Psoas muscle (tissue), 7 donors: ENCODE measurements at regions not wholly inside any gene's neighbourhood (a gene's known extent, or its start where the extent isn't known, plus 50 kb on each side); places are given as distances from the start of the nearest gene placed in this dataset.

Experiments used
- ATAC-seq, 4 donors: fragments of 200-7000 bp; cut with Tn5 transposase; one replicate each; pipeline ENCODE4 v1.9.1; 2020; ENCODE audit warnings: moderate library complexity in 3 of 4, mild to moderate bottlenecking in 2 of 4
- DNase-seq, 2 donors: peaks; one replicate each; pipeline ENCODE4 v3.0.0-alpha.2; 2020
- H3K27ac ChIP-seq: fragments of 200-600 bp; one replicate; pipeline ENCODE4 v1.8.0; 2022
- H3K27me3 ChIP-seq, 3 donors: fragments of 200-600 bp in 1 of 3; one replicate each; pipeline versions ENCODE4 v1.6.1 to v1.8.0; 2013 to 2022; ENCODE audit warnings: low read length in 2 of 3, mild to moderate bottlenecking in 2 of 3, moderate library complexity in 1 of 3; ENCODE audit not compliant: insufficient read depth in 3 of 3
- H3K36me3 ChIP-seq, 2 donors: fragments of 200-600 bp in 1 of 2; one replicate each; pipeline versions ENCODE4 v1.6.1 to v1.8.0; 2013 to 2022; ENCODE audit warnings: low read depth in 1 of 2, mild to moderate bottlenecking in 1 of 2, moderate library complexity in 1 of 2; ENCODE audit not compliant: insufficient read depth in 1 of 2
- H3K4me1 ChIP-seq: fragments of 200-600 bp; one replicate; pipeline ENCODE4 v1.8.0; 2022
- H3K4me3 ChIP-seq: fragments of 200-600 bp; one replicate; pipeline ENCODE4 v1.8.0; 2022; ENCODE audit warnings: mild to moderate bottlenecking
- H3K9me3 ChIP-seq: fragments of 200-600 bp; one replicate; pipeline ENCODE4 v1.8.0; 2022
- WGBS, 3 donors: extraction: QIAGEN DNeasy Blood & Tissue Kit; methylation state at CpG; one replicate each; pipeline versions ENCODE4 v1.1.6 to v1.1.7; 2013; 5-methylcytosine and 5-hydroxymethylcytosine counted together
- intact Hi-C, 2 donors: fragments of 100-400 bp; cut with DNase I; formaldehyde crosslinking; loops; one replicate each; pipeline versions ENCODE4 v1.11.0 to v1.14.2; 2022
- TF ChIP-seq, protein P1 (sequence below): fragments of 200-600 bp; IDR thresholded peaks from one replicate; pipeline ENCODE4 v1.8.0; 2022; ENCODE audit warnings: antibody characterized with exemption
- donor health status: healthy with polysubstance abuse.
- donor health status: DM: no; HTN: no; CAD: no; lungs with moderate emphysema.
- donor health status: Bipolar disorder and iron deficiency.
- donor health status: healthy.
- donor health status: DM: yes; HTN: yes; CAD: no.
- donor health status: DM: no; HTN: no; CAD: no.
- donor health status: DM: yes; HTN: yes; CAD: no.

DNA sequence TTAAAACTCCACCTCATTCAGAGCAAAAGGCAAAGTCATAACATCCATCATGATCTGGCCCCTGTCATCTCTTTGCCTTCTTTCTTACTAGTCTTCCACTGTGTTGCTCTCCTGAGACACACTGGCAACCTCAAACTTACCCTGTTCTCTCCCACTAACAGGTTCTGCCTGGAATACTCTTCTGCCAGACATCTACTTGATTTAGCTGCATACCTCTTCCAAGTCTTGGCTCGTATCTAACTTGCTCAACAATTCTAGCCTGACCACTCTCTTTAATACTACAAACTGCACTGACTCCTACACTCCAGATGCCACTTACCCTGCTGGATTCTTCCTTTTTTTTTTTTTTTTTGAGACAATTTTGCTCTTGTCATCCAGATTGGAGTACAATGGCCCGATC lies 167.0 kb upstream of the MTPN start:
- no peaks in the 10 kb centered on the region for H3K9me3 ChIP-seq
- no peak for DNase-seq
- 78 to 84% (median 82%) methylated on average over 2 of the region's 2 CpGs for WGBS, 3 donors
- no peaks in the 10 kb centered on the region for H3K36me3 ChIP-seq
- ATAC-seq, result no peak
- H3K27me3 ChIP-seq, result no peaks in the 10 kb centered on the region
- H3K27ac ChIP-seq, result no peak overlapping the region
- H3K4me1 ChIP-seq, result no peaks in the 10 kb centered on the region
- intact Hi-C loops, result no loop called here
- TF ChIP-seq, protein P1, sequence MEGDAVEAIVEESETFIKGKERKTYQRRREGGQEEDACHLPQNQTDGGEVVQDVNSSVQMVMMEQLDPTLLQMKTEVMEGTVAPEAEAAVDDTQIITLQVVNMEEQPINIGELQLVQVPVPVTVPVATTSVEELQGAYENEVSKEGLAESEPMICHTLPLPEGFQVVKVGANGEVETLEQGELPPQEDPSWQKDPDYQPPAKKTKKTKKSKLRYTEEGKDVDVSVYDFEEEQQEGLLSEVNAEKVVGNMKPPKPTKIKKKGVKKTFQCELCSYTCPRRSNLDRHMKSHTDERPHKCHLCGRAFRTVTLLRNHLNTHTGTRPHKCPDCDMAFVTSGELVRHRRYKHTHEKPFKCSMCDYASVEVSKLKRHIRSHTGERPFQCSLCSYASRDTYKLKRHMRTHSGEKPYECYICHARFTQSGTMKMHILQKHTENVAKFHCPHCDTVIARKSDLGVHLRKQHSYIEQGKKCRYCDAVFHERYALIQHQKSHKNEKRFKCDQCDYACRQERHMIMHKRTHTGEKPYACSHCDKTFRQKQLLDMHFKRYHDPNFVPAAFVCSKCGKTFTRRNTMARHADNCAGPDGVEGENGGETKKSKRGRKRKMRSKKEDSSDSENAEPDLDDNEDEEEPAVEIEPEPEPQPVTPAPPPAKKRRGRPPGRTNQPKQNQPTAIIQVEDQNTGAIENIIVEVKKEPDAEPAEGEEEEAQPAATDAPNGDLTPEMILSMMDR, result no peak
- no peak overlapping the region for H3K4me3 ChIP-seq

DNA sequence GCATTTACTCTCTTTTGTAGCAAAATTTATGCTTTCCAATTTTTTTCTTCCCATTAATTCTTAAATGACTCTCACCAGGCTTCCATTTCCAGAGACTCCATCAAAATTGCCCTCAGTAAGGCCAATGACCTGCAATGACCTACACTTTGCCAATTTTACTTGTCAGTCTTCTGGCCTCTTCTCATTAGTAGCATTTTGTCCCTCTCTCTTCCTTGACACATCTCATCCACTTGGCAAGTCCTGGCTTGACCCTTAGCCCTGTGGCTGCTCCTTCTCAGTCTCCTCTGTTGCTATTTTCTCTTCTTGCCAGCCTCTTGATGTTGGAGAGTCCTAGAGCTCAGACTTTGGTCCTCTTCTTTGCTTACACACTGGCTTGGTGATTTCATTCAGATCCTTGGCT lies 166.1 kb upstream of the MTPN start:
- intact Hi-C loops, result no loop called here
- H3K27ac ChIP-seq, result no peak overlapping the region
- H3K4me1 ChIP-seq, result no peaks in the 10 kb centered on the region
- no peak for DNase-seq
- no peaks in the 10 kb centered on the region for H3K9me3 ChIP-seq
- H3K27me3 ChIP-seq, result no peaks in the 10 kb centered on the region
- H3K4me3 ChIP-seq, result no peak overlapping the region
- no peaks in the 10 kb centered on the region for H3K36me3 ChIP-seq
- ATAC-seq, result no peak
- TF ChIP-seq, protein P1, result no peak

DNA sequence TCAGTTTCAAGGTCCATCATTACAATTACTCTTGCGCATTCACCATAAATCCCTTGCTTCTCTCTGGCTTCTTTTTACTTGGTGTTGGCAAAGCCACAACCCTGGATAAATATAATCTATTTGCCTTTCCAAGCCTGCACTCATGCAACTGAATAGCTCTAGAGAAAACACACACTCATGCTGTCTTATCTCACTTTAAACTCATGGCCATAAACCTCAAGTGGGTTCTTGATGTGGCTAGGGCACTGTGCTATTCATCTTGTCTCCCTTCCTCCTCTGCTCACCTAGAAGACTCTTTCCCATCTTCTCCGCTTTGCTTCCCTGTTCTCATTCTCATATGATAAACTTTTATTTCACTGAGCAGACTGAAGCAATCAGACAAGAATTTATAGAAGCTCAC lies 165.4 kb upstream of the MTPN start:
- intact Hi-C loops, result no loop called here
- DNase-seq (no peak), ATAC-seq (no peak)
- Histone ChIP-seq H3K36me3 (no peaks in the 10 kb centered on the region), H3K4me3 (no peak overlapping the region), H3K9me3 (no peaks in the 10 kb centered on the region), H3K27me3 (no peaks in the 10 kb centered on the region), H3K4me1 (no peaks in the 10 kb centered on the region), H3K27ac (no peak overlapping the region)
- WGBS, 3 donors, result 96 to 100% (median 98%) methylated on average over 2 of the region's 2 CpGs
- TF ChIP-seq, protein P1, result no peak

DNA sequence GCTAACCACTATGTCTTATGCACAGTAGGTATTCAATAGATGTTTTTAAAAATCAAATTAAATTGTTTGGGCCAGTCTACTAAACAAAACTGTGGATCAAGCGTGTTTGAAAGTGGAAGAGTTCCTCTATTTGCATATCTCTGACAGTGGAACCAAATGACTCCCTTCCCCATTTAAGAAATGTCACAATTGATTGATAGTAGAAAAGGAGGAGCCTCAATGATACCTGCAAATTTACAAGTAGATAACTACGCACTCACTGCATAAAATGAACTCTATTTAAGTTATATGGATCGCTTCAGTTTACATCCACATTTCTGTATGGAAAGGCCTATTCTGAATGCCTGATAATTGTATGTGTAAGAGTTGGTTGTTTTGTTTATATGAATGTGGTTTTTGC lies 163.3 kb upstream of the MTPN start:
- intact Hi-C loops, result no loop called here
- H3K9me3 ChIP-seq, result no peaks in the 10 kb centered on the region
- H3K27ac ChIP-seq, result no peak overlapping the region
- H3K4me3 ChIP-seq, result no peak overlapping the region
- peaks cover 0 to 2% (median 0%) of the 10 kb centered on the region in 3 donors for H3K27me3 ChIP-seq
- no peaks in the 10 kb centered on the region for H3K36me3 ChIP-seq
- WGBS, 3 donors, result 93 to 97% (median 96%) methylated on average over 3 of the region's 3 CpGs
- no peaks in the 10 kb centered on the region for H3K4me1 ChIP-seq
- no peak for DNase-seq
- no peak for ATAC-seq
- TF ChIP-seq, protein P1, result no peak

DNA sequence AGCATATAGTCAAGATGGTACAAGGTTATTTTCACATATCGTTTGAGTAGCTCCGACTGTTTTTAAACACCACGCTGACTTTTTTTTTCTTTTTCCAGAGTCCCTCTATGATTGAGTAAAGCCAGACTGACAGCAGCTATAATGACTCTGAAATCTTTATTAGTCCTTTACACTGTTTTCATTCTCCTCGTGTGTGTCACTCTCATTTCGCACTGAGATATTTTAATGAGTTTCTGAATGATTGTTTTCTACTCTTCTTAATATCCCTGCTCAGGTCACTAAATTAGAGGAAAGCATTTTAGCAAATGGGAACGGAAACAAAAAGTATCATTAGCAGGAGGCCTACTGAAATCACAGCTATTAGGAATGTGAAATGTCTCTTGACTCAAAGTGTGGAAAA lies 162.3 kb upstream of the MTPN start:
- TF ChIP-seq, protein P1, result no peak
- intact Hi-C loops, result no loop called here
- WGBS, 3 donors, result 57 to 62% (median 61%) methylated on average over 6 of the region's 6 CpGs

More for the DNA sequence above, 162.3 kb upstream of the MTPN start:
- ATAC-seq, result no peak
- Histone ChIP-seq H3K27me3 (peaks cover 0 to 2% (median 0%) of the 10 kb centered on the region in 3 donors), H3K4me1 (no peaks in the 10 kb centered on the region), H3K27ac (no peak overlapping the region), H3K36me3 (no peaks in the 10 kb centered on the region), H3K4me3 (no peak overlapping the region), H3K9me3 (no peaks in the 10 kb centered on the region)
- DNase-seq, result no peak
